Sigmoid colon (tissue), 4 donors: ENCODE measurements at regions not wholly inside any gene's neighbourhood (a gene's known extent, or its start where the extent isn't known, plus 50 kb on each side); places are given as distances from the start of the nearest gene placed in this dataset.

Experiments used
- POLR2AphosphoS5 ChIP-seq, 4 donors: sonication (generic); formaldehyde crosslinking; IDR thresholded peaks; one replicate each; pipeline ENCODE4 v1.6.1; 2017; ENCODE audit warnings: antibody characterized with exemption in 4 of 4
- TF ChIP-seq, protein P1 (sequence below), 4 experiments: fragments of 450-650 bp in 3 of 4; fragments of 200-600 bp in 1 of 4; IDR thresholded peaks; one replicate each; pipeline ENCODE4 v1.5.1; 2016 to 2019; ENCODE audit warnings: antibody characterized with exemption in 4 of 4, mild to moderate bottlenecking in 3 of 4, moderate library complexity in 2 of 4

DNA sequence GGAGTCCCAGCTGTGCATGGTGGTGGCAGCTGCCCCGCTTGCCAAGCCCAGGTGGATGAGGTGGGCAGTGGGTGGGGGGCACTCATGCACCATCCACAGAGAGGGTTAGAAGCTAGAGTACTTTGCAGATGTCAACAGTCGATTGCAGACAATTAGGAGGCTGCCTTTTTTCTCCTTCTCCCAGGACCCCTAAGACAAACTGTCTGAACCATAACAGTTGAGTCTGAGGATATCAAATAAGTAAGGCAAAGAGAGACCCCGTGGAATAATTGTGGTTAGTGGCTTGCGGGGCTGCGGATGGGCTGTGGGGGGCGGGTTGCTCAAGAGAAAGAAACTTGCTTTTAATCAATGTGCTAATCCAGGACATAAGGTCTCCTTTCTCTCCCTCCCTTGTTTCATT is 926.2 kb downstream of the VRK1 start:
- TF ChIP-seq, protein P1, sequence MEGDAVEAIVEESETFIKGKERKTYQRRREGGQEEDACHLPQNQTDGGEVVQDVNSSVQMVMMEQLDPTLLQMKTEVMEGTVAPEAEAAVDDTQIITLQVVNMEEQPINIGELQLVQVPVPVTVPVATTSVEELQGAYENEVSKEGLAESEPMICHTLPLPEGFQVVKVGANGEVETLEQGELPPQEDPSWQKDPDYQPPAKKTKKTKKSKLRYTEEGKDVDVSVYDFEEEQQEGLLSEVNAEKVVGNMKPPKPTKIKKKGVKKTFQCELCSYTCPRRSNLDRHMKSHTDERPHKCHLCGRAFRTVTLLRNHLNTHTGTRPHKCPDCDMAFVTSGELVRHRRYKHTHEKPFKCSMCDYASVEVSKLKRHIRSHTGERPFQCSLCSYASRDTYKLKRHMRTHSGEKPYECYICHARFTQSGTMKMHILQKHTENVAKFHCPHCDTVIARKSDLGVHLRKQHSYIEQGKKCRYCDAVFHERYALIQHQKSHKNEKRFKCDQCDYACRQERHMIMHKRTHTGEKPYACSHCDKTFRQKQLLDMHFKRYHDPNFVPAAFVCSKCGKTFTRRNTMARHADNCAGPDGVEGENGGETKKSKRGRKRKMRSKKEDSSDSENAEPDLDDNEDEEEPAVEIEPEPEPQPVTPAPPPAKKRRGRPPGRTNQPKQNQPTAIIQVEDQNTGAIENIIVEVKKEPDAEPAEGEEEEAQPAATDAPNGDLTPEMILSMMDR (IDR thresholded peaks at IDR 0.05) = no peak
- no peak for TF ChIP-seq POLR2AphosphoS5 (IDR thresholded peaks at IDR 0.05)
